HG03571 (cell line): ENCODE measurements at regions not wholly inside any gene's neighbourhood (a gene's known extent, or its start where the extent isn't known, plus 50 kb on each side); places are given as distances from the start of the nearest gene placed in this dataset.
"Not testable (repeated sequence)": the region's sequence is repeated elsewhere in the genome, so short reads cannot be mapped to it uniquely, and the experiment has no call there.

Experiments used
- ATAC-seq: cut with Tn5 transposase; IDR thresholded peaks from one replicate; pipeline ENCODE4 v1.9.1; 2021; ENCODE audit not compliant: unreplicated experiment

DNA sequence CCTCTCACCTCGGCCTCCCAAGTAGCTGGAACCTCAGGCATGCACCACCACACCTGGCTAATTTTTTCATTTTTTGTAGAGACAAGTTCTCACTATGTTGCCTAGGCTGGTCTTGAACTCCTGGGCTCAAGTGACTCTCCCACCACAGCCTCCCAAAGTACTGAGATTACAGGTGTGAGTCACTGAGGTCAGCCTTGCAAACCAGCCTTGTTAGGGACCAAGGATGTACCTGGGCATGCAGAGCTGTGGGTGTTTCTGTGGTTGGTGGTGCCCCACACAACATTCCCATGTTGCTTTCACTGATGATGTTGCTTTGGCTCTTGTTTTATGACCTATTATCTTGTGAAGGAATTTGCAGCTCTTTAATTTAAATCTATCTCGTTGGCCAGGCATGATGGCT lies 54.8 kb downstream of the OTUD1 start:
- ATAC-seq, result no peak

DNA sequence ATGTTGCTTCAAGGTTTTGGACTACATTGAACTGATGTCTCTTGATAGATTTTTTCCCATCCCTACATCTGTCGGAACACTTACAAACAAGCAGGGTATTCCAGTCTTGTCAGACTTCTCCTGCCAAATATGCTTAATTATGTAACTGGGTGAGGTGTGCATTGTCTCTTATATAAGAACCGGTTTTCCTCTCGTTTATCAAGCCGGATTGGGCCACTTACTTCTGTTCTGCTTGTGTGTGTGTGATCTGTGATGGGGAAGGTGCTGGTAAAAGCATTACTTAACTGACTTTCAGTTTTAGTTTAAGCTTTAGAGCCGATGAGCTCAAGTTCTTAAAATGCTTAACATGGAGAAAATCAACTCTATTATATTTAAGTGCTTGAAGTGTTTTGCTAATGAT lies 57.9 kb downstream of the OTUD1 start:
- no peak for ATAC-seq

GRCh38 chr10:23499372-23500132 lies 60.7 kb downstream of the OTUD1 start:
- ATAC-seq, result no peak

- no peak for ATAC-seq
These were observed 67.1 kb downstream of the OTUD1 start for GRCh38 chr10:23505797-23506465.

- no peak for ATAC-seq
These were observed 73.6 kb downstream of the OTUD1 start for GRCh38 chr10:23512355-23513058.

DNA sequence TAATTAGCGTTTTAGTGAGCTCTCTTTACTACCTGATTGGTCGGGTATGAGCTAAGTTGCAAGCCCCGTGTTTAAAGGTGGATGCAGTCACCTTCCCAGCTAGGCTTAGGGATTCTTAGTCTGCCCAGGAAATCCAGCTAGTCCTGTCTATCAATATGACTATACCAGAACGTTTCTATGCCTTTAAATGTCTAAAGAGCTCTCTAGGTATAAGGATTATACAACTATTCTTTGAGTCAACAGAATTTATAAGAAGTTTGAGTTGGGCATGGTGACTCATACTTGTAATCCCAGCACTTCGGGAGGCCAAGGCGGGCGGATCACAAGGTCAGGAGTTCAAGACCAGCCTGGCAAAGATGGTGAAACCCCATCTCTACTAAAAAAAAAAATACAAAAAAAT lies 74.7 kb downstream of the OTUD1 start:
- not testable (repeated sequence) for ATAC-seq

- ATAC-seq, result no peak
These were observed 75.4 kb downstream of the OTUD1 start for GRCh38 chr10:23514321-23514720.

- ATAC-seq, result no peak
These were observed 77.7 kb downstream of the OTUD1 start for GRCh38 chr10:23516530-23516929.

DNA sequence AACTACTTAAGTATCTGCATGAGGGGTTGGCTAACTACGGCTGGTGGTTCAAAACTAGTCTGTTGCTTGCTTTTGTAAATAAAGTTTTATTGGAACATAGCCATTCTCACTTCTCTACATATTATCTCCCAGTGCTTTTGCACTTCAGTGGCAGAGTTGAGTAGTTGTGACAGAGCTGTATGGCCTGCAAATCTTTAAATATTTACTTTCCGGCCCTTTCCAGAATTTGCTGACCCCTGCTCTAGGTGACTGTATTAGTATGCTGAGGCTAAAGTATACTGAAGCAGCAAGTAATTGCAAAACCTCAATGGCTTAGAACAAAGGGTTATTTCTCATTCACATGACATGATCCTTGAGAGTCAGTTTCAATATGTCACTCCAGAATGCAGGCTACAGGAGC lies 78.3 kb downstream of the OTUD1 start:
- ATAC-seq, result no peak

- ATAC-seq, result no peak
These were observed 82.9 kb downstream of the OTUD1 start for GRCh38 chr10:23521735-23522134.

DNA sequence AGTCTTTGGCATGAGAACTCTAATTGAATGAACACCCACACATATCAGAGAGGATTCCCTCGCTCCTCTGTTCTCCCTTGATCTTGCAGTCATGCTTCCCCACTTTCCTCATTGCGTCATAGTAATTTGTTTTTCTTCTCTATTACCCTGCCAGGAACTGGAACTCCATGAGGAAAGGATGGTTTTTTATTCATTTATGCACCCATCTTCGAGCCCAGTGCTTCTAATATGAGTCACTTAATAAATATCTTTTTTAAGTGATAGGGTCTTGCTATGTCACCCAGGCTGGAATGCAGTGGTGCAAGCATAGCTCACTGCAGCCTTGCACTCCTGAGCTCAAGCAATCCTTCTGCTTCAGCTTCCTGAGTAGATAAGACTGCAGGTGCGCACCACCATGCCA lies 83.5 kb downstream of the OTUD1 start:
- no peak for ATAC-seq

GRCh38 chr10:23523251-23523650 lies 84.4 kb downstream of the OTUD1 start:
- ATAC-seq, result no peak

GRCh38 chr10:23525406-23525805 lies 86.5 kb downstream of the OTUD1 start:
- no peak for ATAC-seq

- no peak for ATAC-seq
These were observed 89.5 kb downstream of the OTUD1 start for GRCh38 chr10:23528419-23528818.

- ATAC-seq, result no peak
These were observed 90.8 kb downstream of the OTUD1 start for GRCh38 chr10:23529625-23530024.

GRCh38 chr10:23530079-23530478 lies 91.2 kb downstream of the OTUD1 start:
- no peak for ATAC-seq

DNA sequence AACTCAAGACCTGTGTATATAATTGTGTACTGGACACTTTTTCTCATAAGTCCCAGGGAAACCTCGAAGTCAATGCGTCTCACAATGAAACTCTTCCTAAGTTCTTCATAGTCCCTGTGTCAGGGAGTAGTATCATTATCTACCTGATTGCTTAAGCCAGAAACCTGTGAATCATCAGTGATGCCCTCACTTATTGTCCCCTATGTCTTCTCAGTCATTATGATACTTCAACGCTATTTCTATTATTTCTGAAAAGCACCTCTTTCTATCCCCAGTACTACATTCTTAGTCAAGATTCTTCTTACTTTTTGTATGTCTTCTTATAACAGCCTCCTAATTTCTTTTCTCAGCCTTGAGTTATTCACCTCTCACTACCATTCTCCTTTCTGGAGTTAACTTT lies 94.3 kb downstream of the OTUD1 start:
- no peak for ATAC-seq

GRCh38 chr10:23534326-23534725 lies 95.5 kb downstream of the OTUD1 start:
- no peak for ATAC-seq

- ATAC-seq, result no peak
These were observed 95.9 kb downstream of the OTUD1 start for GRCh38 chr10:23534761-23535160.

GRCh38 chr10:23535381-23535780 lies 96.5 kb downstream of the OTUD1 start:
- no peak for ATAC-seq

GRCh38 chr10:23538968-23539367 lies 100.1 kb downstream of the OTUD1 start:
- no peak for ATAC-seq

- ATAC-seq, result no peak
These were observed 101.6 kb downstream of the OTUD1 start for GRCh38 chr10:23540401-23541030.
